Fibroblast of skin of scalp (primary cell): ENCODE measurements at regions not wholly inside any gene's neighbourhood (a gene's known extent, or its start where the extent isn't known, plus 50 kb on each side); places are given as distances from the start of the nearest gene placed in this dataset.

Experiments
- DNase-seq: peaks from one replicate; pipeline ENCODE4 v3.0.0-alpha.2; 2013

DNA sequence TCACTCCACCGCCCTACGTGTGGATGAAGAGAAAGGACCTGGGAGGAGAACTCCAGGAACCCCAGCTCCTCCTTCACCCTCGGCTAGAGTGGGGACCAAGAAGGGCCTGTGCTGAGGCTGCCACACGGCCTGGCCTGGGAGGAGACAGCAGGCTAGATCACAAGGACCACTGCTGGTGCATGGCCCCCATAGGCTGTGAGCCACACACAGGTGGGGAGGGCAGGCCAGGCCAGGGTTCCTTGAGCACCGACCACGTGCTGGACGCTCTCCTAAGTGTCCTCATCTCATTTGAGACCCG is 1392.4 kb downstream of the TBC1D22A start:
- no peak for DNase-seq

DNA sequence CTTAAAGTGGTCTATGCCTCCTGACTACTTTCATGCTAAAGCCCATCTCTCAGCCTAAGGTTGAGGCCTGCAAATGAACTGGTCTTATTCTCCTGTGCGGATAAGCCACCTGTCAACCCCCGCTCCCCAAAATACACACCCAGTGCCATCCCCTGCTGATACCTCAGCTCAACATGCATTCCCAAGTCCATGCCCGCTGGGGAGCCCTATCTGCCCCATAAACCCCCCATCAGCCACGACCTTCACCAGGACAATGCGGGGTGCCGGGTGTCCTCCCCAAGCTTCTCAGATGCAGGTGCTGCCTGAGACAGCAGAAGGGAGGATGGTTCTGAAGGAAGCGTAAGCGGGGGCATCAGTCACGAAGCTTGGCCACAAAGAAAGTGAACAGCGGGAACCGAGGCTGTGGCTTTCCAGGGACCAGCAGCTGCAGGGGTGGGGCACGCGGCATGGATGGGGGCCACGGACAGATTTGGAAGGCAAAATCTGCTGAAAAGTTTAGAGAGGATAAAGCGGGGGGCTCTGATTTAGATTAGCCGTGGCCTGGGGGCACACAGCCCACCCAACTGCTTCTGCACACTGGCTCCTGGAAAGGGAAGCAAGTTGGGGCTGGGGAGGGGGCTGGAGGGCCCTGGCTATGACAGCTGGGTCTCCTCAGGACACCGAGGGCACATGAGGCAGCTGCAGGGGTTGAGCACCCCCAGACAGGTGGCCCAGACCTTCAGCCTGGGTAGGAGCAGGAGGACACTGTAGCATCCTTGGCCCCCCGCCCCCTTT is 1391.9 kb downstream of the TBC1D22A start:
- DNase-seq = no peak

GRCh38 chr22:48153726-48154125 is 1391.3 kb downstream of the TBC1D22A start:
- no peak for DNase-seq

GRCh38 chr22:48152916-48153315 is 1390.5 kb downstream of the TBC1D22A start:
- DNase-seq = no peak

DNA sequence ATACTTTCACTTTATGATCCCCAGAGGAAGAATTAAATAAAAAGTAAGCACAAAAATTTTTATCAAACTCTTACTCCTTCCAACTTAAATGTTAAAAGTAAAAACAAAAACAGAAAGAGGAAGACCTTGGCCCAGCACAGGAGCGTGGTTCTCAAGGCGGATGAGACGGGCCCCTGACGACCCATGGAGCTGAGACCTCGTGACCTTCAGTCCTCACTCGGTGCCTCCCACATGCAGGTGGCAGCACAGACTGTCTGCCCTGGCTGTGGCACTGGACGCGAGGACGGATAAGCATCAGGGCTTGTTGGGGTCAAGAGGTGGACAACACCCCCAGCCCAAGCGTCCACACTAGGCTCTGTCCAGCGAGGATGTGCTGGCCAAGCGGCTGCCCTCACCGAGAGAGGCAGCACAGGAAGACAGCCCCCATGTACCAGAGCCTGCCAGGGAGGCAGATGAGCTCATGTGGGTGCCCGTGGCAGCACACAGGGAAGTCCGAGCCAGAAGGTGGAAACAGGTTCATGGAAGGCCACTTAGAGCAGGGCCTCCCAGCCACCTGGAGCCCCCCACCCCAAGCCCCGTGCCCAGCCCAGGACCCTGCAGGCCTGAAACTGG is 1389.8 kb downstream of the TBC1D22A start:
- DNase-seq = no peak

GRCh38 chr22:48151641-48152040 is 1389.2 kb downstream of the TBC1D22A start:
- DNase-seq = no peak

- no peak for DNase-seq
Observed at GRCh38 chr22:48147831-48148230, 1385.4 kb downstream of the TBC1D22A start.

- no peak for DNase-seq
Observed at GRCh38 chr22:48147404-48147803, 1385.0 kb downstream of the TBC1D22A start.

- no peak for DNase-seq
Observed at GRCh38 chr22:48146426-48146825, 1384.0 kb downstream of the TBC1D22A start.

- DNase-seq = no peak
Observed at GRCh38 chr22:48145738-48146137, 1383.3 kb downstream of the TBC1D22A start.

DNA sequence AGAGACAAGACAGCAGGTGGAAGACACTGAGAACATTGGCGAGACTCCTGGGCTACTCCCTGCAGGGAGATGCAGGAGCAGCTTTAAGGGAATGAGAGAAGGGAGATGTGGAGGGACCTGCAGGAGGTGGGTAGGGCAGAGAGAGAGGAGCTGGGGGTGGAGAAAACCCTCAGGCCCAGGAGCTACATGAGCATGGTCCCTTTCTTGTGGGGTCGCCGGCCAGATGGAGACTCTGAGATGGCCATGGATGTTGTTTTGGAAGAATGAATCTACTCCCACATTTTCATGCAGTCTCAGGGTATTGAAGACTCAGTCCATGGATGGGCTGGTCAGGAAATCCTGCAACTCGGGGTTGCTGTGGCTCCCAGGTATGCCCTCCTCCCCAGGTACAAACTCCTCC is 1381.9 kb downstream of the TBC1D22A start:
- DNase-seq = no peak

GRCh38 chr22:48143856-48144255 is 1381.4 kb downstream of the TBC1D22A start:
- no peak for DNase-seq

DNA sequence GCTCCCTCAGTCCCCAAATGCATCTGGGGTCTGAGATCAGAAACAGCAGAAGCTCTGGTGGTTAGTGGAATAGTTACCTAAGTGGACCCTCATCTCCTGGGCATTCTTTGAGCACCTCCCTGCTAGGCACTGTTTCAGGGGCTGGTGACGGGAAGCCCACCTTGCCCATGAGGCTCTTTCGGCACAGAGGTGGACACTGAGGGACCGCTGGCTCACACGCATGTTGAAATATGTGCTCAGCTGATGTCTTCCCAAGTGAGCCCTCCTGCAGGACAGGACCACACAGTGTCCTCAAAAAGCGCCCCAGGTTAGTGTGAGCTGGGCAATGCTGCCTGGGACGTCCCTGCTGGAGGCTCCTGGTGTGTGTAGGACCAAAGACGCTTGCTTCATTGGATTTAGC is 1379.9 kb downstream of the TBC1D22A start:
- no peak for DNase-seq

DNA sequence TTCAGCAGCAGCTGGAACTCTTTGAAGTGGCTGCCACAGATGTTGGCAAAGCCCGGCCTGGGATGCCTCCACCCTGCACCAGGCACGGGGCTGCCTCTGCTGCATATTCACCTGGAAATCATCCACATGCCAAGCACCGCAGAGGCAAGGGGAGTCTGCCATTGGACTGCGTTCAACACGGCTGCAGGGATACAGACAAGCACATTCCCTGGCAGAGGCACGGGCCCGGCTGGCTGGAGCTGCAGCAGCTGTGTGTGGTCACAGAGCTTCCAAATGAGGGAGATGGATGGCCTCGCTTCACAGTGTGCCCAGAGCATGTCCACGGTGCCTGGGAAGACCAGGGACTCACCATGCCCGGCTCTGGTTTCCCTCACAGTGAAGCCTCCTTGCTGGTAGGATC is 1378.9 kb downstream of the TBC1D22A start:
- DNase-seq = no peak

- DNase-seq = no peak
Observed at GRCh38 chr22:48140261-48140813, 1377.9 kb downstream of the TBC1D22A start.

DNA sequence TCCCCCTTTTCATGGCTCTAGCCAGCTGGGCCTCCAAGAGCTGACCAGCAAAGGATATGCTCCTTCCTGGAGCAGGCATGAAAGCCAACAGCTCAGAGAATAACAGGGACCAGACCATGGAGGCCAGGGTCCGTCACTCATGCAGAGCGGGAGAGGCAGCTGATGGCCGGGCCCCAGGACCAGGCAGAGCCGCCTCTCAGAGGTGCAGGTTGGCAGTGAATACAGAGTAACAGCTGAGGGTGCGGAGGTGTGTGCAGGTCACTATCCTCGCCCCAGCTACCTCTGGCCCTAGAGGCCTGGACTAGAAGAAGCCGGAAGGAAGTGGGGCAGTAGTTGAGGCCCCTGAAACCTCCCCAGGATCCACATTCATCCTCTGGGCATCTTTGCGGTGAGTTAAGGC is 1377.3 kb downstream of the TBC1D22A start:
- DNase-seq = no peak

DNA sequence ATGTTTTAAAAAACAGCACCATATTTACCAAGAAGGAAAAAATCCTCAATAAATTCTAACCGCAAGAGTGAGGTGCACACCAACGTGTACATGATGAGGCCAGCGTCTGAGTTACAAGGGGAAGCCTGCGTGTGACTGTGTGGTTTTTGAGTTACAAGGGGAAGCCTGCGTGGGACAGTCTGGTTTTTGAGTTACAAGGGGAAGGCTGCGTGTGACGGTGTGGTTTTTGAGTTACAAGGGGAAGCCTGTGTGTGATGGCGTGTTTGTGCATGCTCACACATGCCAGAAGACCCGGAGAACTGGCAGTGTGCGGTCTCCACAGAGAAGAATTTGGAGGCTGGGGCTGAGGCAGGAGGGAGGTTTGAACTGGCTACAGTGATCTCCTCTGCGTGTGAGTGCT is 1376.4 kb downstream of the TBC1D22A start:
- DNase-seq = no peak

- DNase-seq = no peak
Observed at GRCh38 chr22:48138427-48138826, 1376.0 kb downstream of the TBC1D22A start.

DNA sequence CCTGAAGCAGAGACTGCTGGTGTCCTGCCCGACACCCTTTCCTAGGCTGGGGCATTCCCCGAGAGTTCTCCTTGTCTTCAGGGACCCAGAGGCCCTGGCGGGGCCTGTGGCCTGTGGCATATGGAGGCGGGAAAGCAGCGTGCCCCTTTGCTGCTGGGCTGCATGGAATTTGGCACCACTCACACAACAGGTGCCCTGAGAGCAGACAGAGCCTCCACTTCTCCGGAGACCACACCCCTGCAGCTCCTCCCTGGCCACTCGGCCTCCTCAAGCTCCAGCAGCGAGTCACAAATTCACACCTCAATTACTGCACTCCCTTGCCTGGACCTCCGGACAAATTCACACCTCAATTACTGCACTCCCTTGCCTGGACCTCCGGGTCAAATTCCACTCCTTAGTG is 1375.2 kb downstream of the TBC1D22A start:
- DNase-seq = no peak

- no peak for DNase-seq
Observed at GRCh38 chr22:48135592-48135991, 1373.1 kb downstream of the TBC1D22A start.

GRCh38 chr22:48125416-48125815 is 1363.0 kb downstream of the TBC1D22A start:
- DNase-seq = no peak

DNA sequence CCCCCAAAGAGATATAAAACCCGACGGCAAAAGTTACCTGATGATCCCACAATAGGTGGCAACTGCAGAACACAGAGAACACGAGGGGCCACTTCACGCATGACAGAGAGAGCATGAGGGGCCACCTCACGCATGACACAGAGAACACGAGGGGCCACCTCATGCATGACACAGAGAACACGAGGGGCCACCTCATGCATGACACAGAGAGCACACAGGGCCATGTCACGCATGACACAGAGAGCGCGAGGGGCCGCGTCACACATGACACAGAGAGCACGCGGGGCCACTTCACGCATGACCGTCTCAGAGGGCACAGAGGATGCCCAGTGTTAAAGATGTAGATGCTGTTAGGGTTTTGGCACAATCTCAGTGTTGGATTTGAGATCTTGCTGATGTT is 1359.5 kb downstream of the TBC1D22A start:
- DNase-seq = no peak

DNA sequence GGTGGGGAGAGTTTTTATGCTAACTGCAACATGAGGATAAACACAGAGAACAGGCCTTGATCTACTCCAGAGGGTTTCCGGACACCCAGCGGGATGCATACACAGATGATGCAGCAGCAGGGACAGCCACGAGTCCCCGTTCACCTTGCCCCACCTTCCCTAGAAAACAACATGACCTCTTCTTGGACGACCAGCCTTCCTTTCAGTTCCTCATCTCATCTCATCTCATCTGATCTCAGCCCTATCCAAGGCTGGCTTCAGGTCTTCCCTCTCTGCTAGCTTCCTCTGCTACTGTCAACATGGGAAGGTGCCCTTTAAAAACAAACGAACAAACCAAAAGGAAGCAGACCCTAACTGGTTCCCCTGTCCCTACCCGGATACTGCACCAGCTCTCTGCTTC is 1356.2 kb downstream of the TBC1D22A start:
- no peak for DNase-seq

DNA sequence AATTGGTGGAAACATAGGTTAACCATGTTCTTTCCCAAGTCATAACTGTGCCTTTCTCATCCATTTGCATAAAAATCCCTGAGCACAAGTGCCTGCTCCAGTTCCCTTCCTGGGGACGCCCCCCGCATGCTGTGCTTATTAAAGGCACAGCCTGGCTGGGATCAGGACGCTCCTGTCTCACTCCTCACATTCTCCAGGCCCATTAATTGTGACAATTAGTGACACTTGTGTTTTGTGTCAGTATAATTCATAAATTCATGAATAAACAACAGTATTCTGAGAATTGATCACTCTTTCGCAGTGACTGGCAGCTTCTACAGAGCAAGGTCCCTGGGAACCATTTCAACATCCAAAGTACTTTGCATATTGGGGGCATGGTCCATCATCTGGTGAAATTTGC is 1354.4 kb downstream of the TBC1D22A start:
- no peak for DNase-seq
